GM18519 (cell line): ENCODE measurements at regions not wholly inside any gene's neighbourhood (a gene's known extent, or its start where the extent isn't known, plus 50 kb on each side); places are given as distances from the start of the nearest gene placed in this dataset.
"Not testable (repeated sequence)": the region's sequence is repeated elsewhere in the genome, so short reads cannot be mapped to it uniquely, and the experiment has no call there.

Experiments used
- ATAC-seq: cut with Tn5 transposase; IDR thresholded peaks from one replicate; pipeline ENCODE4 v1.9.1; 2021; ENCODE audit warnings: mild to moderate bottlenecking, moderate library complexity; ENCODE audit not compliant: unreplicated experiment, low FRiP score

DNA sequence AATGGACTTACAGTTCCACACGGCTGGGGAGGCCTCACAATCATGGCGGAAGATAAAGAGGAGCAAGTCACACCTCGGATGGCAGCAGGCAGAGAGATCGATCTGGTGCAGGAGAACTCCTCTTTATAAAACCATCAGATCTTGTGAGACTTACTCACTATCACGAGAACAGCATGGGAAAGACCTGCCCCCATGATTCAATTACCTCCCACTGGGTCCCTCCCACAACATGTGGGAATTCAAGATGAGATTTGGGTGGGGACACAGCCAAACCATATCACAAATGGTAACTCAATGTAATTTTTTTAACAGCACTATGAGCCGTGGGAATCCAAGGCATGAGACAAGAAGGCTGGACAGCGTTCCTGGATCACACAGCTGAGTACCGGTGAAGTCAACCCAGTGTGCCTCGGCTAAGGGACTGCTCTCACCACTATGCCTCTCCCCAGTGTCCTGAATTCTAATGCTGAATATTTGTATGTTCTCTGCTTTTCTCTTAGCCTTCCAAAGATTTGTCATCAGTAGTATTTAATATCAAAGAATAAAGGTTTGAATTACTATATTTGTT, 84.3 kb downstream of the IRS2 start:
- ATAC-seq = not testable (repeated sequence)

DNA sequence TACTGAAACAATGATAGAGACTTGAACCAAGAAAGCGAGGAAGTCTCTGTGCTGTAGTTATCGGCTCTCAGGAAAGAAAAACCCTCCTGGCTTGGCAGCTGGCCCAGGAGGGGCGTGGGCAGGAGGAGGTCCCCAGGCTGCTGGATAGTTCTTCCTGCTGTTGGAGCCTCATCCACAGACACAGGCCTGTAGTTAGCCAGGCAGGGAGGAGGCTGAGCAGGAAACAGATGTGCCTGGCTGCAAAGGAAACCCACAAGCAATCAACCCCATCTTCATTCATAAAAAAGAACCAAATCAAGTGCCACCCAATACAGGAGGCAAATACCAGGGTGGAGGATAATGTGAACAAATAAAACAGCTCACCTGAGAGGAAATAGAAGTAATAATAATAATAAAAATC, 86.2 kb downstream of the IRS2 start:
- ATAC-seq = no peak

DNA sequence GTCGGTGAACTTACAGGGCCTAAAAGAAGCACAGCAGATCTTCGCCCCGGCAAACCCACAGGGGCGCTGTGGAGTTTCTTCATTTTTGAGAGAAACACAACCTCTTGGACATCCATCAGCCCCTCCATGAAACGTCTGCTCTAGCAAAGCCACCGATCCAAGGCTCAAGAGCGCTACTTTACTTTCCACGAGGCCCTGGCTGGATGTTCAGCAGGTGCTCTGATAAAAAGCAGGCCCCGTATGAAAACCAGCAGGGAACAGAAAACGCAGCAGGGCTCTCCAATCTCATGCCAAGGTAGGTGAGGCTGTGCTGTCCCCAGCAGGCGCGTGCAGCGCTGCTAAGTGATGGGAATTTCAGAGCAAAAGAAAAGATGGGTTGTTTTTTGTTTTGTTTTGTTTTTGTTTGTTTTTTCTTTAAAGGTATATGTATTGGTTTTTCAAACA, 86.7 kb downstream of the IRS2 start:
- no peak for ATAC-seq

- no peak for ATAC-seq
Observed at GRCh38 chr13:109698779-109699178, 87.6 kb downstream of the IRS2 start.

DNA sequence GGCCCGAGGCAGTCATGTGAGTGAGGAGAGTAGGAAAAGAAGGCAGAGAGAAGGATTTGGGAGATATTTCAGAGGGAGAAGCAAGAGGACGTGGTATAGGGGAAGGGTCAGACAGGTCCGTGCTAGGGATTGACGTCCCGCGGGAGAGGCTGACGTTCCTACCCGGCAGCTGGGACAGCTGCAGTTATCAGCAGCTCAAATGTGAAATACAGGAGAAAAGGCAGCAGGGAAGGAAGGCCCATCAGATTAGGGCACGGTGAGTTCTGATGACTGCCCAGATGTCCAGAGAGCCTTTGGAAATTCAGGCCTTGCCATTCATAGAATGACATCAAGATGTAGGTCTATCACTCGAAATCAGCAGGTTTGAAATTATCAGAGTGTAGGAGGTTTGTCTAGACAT, 88.4 kb downstream of the IRS2 start:
- ATAC-seq = no peak

DNA sequence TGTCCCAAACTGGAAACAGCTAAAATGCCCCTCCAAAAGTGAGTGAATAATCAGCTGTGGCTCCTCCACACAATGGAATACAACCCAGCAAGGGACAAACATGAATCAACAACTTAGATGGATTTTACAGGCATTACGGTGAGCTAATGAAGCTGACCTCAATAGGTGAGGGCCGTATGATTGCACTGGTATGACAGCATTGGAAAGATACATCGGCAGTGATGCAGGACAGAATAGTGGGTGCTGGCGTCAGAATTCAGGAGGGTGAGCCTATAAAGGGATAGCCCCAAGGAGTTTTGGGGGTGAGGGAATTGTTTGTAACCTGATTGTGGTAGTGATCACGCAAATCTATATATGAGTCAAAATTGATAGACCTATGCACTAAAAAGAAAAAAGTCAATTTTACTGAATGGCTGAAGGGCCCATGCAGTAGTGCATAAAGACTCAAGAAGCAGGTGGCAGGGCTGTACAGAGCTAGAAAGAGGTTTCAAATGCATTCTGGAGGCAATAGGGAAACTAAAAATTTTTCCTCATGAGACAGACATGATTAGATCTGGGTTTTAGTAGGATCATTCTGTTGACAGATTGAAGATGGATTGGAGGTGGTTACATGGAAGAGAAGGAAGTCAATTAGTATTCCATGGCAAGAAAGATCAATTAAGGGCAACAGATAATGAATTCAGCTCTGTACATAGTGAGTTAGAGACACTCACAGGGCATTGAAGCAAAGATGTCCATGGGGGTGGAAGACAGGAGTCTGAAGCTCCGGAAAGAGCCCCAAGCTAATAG, 90.8 kb downstream of the IRS2 start:
- no peak for ATAC-seq

DNA sequence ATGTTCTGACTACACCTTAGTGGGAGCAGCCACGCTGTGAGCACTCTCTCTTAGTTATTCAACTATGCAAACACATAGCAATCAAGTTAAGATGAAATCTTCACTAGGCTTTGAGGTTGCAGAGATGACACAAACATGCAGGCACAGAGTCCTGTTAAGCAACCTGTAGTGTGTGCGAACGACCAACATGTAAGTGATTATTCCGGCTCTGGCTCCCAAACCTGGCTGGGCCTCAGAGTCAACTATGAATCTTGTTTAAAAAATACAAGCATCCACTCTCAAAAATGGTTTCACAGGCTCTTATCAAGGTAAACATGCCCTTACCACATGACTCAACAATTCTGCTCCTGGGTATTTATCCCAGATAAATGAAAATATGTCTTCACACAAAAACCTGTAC, 91.4 kb downstream of the IRS2 start:
- ATAC-seq = no peak

DNA sequence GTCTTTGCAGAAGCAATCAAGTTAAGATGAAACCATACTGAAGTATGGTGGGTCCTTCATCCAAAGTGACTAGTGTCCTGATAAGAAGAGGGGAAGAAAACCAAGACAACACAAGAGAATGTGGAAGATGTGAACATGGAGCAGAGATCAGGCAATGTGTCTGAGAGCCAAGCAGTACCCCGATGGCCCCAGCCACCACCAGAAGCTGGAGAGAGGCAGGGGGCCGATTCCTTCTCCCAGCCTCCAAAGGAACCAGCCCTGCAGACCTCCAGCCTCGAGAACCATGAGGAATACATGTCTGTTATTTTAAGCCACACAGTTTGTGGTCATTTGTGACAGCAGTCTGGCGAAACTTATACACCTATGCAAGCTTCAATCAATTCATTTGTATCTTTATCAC, 93.2 kb downstream of the IRS2 start:
- ATAC-seq = no peak

GRCh38 chr13:109691689-109692088, 94.7 kb downstream of the IRS2 start:
- ATAC-seq = no peak

DNA sequence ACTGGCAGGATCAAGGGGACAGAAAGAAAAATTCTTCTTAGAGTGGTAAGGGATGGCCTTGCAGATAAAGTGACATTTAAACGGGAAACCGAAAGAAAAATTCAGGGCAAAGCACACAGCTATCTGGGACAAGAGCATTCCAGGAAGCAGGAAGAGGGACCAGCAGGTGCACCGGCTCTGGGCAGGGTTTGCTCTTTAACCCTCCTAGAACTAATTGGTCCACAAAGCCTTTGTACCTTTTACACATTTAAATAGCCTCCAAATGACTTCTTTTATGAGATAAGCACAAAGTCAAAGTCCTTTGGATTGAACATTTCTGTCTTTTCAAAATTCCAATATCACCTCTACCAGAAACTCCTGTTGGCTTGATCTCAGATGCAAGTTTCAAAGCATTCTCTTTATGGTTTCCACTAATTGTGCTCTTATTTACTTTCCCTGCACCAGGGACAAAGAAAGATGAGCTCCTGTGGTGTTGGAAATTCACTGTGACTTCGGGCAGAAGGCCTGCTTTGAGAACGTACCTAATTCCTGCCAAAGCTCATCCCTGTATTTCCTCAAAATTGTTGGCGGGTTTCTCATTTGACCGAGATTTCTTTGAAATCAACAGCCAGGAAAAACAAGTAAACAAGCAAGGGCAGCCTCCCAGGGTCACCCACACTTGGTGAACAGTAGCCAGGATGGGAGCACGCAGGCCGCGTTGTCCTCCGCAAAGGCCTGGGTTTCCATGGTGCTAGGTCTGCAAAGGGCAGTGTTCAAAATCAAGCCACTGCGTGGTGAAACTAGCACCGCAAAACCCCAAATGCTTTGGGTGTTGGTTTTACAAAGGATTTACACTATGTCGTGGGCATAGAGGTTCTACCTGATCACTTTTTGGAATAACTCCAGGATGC, 98.6 kb downstream of the IRS2 start:
- no peak for ATAC-seq

- no peak for ATAC-seq
Observed at GRCh38 chr13:109685203-109685602, 101.2 kb downstream of the IRS2 start.

DNA sequence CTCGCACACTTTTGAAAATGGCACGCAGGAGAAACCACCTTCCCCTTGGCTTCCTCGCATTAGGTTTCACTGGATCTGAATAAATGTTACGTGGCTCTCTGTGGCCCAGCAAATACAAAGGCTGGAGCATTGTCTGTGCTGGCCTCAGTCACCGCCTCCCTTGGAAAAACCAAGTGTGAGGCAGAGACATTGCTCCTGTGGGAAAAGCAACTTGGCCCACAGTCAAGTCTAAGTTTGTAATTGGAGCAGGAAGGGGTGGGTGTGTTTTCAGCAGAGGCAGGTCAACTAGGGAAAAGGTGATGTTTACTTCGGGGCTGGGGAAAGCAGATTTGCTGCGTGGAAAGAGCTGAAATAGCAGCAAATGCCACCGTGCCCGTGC, 101.6 kb downstream of the IRS2 start:
- ATAC-seq = no peak

- no peak for ATAC-seq
Observed at GRCh38 chr13:109684084-109684823, 102.1 kb downstream of the IRS2 start.

GRCh38 chr13:109682534-109683244, 103.7 kb downstream of the IRS2 start:
- ATAC-seq = no peak

DNA sequence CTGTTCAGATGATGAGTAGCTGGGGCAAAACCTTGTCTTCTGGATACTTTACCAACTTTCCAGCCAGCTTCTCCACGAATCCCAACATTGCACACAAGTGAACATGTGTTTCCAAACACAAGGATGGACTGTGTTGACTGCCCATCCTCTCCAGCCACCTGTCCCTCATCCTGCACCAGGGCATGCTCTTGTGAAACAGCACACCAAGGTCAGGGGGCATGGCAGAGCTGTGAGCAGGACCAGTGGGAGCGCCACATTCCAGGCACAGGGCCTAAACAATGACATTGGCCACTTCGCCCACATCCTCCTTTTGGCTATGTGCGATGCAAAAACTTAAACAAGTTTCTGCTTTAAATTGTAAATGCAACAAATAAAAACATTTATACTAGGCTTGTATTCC, 105.5 kb downstream of the IRS2 start:
- ATAC-seq = no peak

GRCh38 chr13:109680288-109680687, 106.1 kb downstream of the IRS2 start:
- ATAC-seq = no peak

DNA sequence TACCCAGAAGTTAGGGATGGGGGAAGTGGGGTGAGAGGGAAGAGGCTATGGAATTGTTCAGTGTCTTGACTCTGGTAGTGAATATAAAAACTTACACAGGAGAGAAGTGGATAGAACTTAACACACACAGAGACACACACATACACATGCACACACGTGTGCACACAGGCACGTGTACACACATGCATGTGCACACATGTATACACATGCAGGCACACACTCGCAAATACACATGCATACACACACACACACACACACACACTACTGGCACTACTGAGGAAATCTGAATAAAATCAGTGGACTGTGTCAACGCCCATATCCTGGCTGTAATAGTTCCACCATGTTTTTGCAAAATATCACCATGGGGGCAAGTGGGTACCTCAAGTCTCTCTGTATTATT, 107.9 kb downstream of the IRS2 start:
- no peak for ATAC-seq

- ATAC-seq = no peak
Observed at GRCh38 chr13:109677206-109677605, 109.2 kb downstream of the IRS2 start.

- no peak for ATAC-seq
Observed at GRCh38 chr13:109673477-109673876, 112.9 kb downstream of the IRS2 start.

DNA sequence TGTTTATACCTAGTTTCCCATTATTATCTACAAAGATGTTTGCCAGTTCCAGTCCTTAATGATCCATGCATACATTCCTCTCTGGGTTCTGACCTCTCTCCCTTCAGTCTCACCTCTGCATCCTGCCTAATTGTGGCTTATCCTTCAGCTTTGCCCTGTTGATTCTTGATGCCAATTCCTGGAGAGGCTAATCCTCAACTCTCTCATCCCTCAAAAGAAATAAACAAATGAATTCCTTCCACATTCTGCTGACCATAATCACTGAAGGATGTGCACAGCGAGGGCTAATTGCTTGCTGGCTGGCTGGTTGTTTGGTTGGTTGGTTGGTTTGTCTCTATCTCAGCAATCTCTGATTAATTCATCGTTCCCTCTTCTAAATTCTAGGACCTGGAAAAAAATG, 113.8 kb downstream of the IRS2 start:
- no peak for ATAC-seq
